ENCODE measurements at regions not wholly inside any gene's neighbourhood (a gene's known extent, or its start where the extent isn't known, plus 50 kb on each side); places are given as distances from the start of the nearest gene placed in this dataset.

- no peak overlapping the region for H3K9ac ChIP-seq (ENCODE audit: low read length)
- no peak overlapping the region for H3K4me3 ChIP-seq (ENCODE audit: low read depth, low read length, poor library complexity, severe bottlenecking)
- no peak overlapping the region for H3K27ac ChIP-seq (ENCODE audit: low read depth, low read length, poor library complexity, severe bottlenecking)
- H3K9me2 ChIP-seq (ENCODE audit: low read depth, low read length) = no peaks in the 10 kb centered on the region
- no peaks in the 10 kb centered on the region for H3K36me3 ChIP-seq (ENCODE audit: insufficient read depth, low read length)
- no peaks in the 10 kb centered on the region for H4K20me1 ChIP-seq (ENCODE audit: insufficient read depth, low read length)
- no peaks in the 10 kb centered on the region for H3K4me1 ChIP-seq (ENCODE audit: insufficient read depth, low read length, severe bottlenecking)
- H3K4me2 ChIP-seq (ENCODE audit: low read length) = no peak overlapping the region
- no peaks in the 10 kb centered on the region for H3K79me2 ChIP-seq (ENCODE audit: insufficient read depth, low read length)
- no peaks in the 10 kb centered on the region for H3F3A ChIP-seq (ENCODE audit: insufficient read depth, low read length)
- H3K27me3 ChIP-seq (ENCODE audit: insufficient read depth, low read length) = no peaks in the 10 kb centered on the region
- no peaks in the 10 kb centered on the region for H3K9me3 ChIP-seq (ENCODE audit: low read length)
- TF ChIP-seq EZH2 (IDR thresholded peaks at IDR 0.05; ENCODE audit: borderline replicate concordance, low read length) (no peak), CTCF (IDR thresholded peaks at IDR 0.05; ENCODE audit: low read length) (no peak)
- no peak overlapping the region for H2AFZ ChIP-seq (ENCODE audit: low read length)
Measured at GRCh38 chr18:56458770-56459712, 179.4 kb downstream of the TXNL1 start.

- Histone ChIP-seq H3K27me3 (ENCODE audit: insufficient read depth, low read length) (no peaks in the 10 kb centered on the region), H2AFZ (ENCODE audit: low read length) (no peak overlapping the region), H3K9me2 (ENCODE audit: low read depth, low read length) (no peaks in the 10 kb centered on the region), H3K79me2 (ENCODE audit: insufficient read depth, low read length) (no peaks in the 10 kb centered on the region), H3K4me3 (ENCODE audit: low read depth, low read length, poor library complexity, severe bottlenecking) (no peak overlapping the region), H3K9me3 (ENCODE audit: low read length) (no peaks in the 10 kb centered on the region), H3K9ac (ENCODE audit: low read length) (no peak overlapping the region), H3K4me2 (ENCODE audit: low read length) (no peak overlapping the region), H3F3A (ENCODE audit: insufficient read depth, low read length) (no peaks in the 10 kb centered on the region), H3K4me1 (ENCODE audit: insufficient read depth, low read length, severe bottlenecking) (no peaks in the 10 kb centered on the region), H4K20me1 (ENCODE audit: insufficient read depth, low read length) (no peaks in the 10 kb centered on the region), H3K36me3 (ENCODE audit: insufficient read depth, low read length) (no peaks in the 10 kb centered on the region), H3K27ac (ENCODE audit: low read depth, low read length, poor library complexity, severe bottlenecking) (no peak overlapping the region)
- no peak for TF ChIP-seq CTCF (IDR thresholded peaks at IDR 0.05; ENCODE audit: low read length)
- no peak for TF ChIP-seq EZH2 (IDR thresholded peaks at IDR 0.05; ENCODE audit: borderline replicate concordance, low read length)
Measured at GRCh38 chr18:56455874-56456273, 182.5 kb downstream of the TXNL1 start.

GRCh38 chr18:56455141-56455540 is 183.3 kb downstream of the TXNL1 start:
- Histone ChIP-seq H3K9me2 (ENCODE audit: low read depth, low read length) (no peaks in the 10 kb centered on the region), H3K9me3 (ENCODE audit: low read length) (no peaks in the 10 kb centered on the region), H3K4me1 (ENCODE audit: insufficient read depth, low read length, severe bottlenecking) (no peaks in the 10 kb centered on the region), H3K27ac (ENCODE audit: low read depth, low read length, poor library complexity, severe bottlenecking) (no peak overlapping the region), H4K20me1 (ENCODE audit: insufficient read depth, low read length) (no peaks in the 10 kb centered on the region), H3F3A (ENCODE audit: insufficient read depth, low read length) (no peaks in the 10 kb centered on the region), H3K36me3 (ENCODE audit: insufficient read depth, low read length) (no peaks in the 10 kb centered on the region), H3K27me3 (ENCODE audit: insufficient read depth, low read length) (no peaks in the 10 kb centered on the region), H3K9ac (ENCODE audit: low read length) (no peak overlapping the region), H3K4me2 (ENCODE audit: low read length) (no peak overlapping the region), H3K79me2 (ENCODE audit: insufficient read depth, low read length) (no peaks in the 10 kb centered on the region), H3K4me3 (ENCODE audit: low read depth, low read length, poor library complexity, severe bottlenecking) (no peak overlapping the region), H2AFZ (ENCODE audit: low read length) (no peak overlapping the region)
- TF ChIP-seq EZH2 (IDR thresholded peaks at IDR 0.05; ENCODE audit: borderline replicate concordance, low read length) = no peak
- TF ChIP-seq CTCF (IDR thresholded peaks at IDR 0.05; ENCODE audit: low read length) = no peak

Data from OCI-LY1 (cell line).